Mesendoderm (in vitro differentiated cells): ENCODE measurements at regions not wholly inside any gene's neighbourhood (a gene's known extent, or its start where the extent isn't known, plus 50 kb on each side); places are given as distances from the start of the nearest gene placed in this dataset.

ENCODE experiments used
- DNase-seq: peaks from one replicate; pipeline ENCODE4 v3.0.0; 2013
- H2AK5ac ChIP-seq: 2 replicates; pipeline ENCODE4 v1.6.1; 2013; ENCODE audit warnings: low read length, inconsistent platforms
- H2BK120ac ChIP-seq: 2 replicates; pipeline ENCODE4 v1.6.1; 2013; ENCODE audit warnings: low read depth, mild to moderate bottlenecking, low read length, moderate library complexity, mixed read lengths
- H2BK15ac ChIP-seq: replicated peaks from 2 replicates; pipeline ENCODE4 v1.6.1; 2013; ENCODE audit warnings: low read depth, mild to moderate bottlenecking, moderate library complexity
- H2BK5ac ChIP-seq: 2 replicates; pipeline ENCODE4 v1.6.1; 2013; ENCODE audit warnings: low read length, inconsistent platforms
- H3K18ac ChIP-seq: 2 replicates; pipeline ENCODE4 v1.6.1; 2013; ENCODE audit warnings: mild to moderate bottlenecking, low read length, mixed read lengths
- H3K23ac ChIP-seq: one replicate; pipeline ENCODE4 v1.6.1; 2013; ENCODE audit warnings: low read length
- H3K27ac ChIP-seq: 2 replicates; pipeline ENCODE4 v1.5.1; 2013; ENCODE audit warnings: low read depth, mild to moderate bottlenecking, inconsistent platforms, low read length, moderate library complexity
- H3K27me3 ChIP-seq: 2 replicates; pipeline ENCODE4 v1.6.1; 2013; ENCODE audit warnings: low read length, control low read depth, mild to moderate bottlenecking, inconsistent platforms; ENCODE audit not compliant: insufficient read depth, poor library complexity
- H3K36me3 ChIP-seq: 2 replicates; pipeline ENCODE4 v1.6.1; 2013; ENCODE audit warnings: low read length, inconsistent platforms; ENCODE audit not compliant: control insufficient read depth, insufficient read depth
- H3K4ac ChIP-seq: one replicate; pipeline ENCODE4 v1.6.1; 2013; ENCODE audit warnings: low read depth, mild to moderate bottlenecking, low read length, moderate library complexity
- H3K4me1 ChIP-seq: 2 replicates; pipeline ENCODE4 v1.6.1; 2013; ENCODE audit warnings: low read depth, low read length, inconsistent platforms; ENCODE audit not compliant: control insufficient read depth
- H3K4me2 ChIP-seq: 2 replicates; pipeline ENCODE4 v1.6.1; 2013; ENCODE audit warnings: low read length
- H3K4me3 ChIP-seq: 2 replicates; pipeline ENCODE4 v1.5.1; 2013; ENCODE audit warnings: mild to moderate bottlenecking, low read length
- H3K56ac ChIP-seq: one replicate; pipeline ENCODE4 v1.6.1; 2013; ENCODE audit warnings: low read length
- H3K79me1 ChIP-seq: 2 replicates; pipeline ENCODE4 v1.6.1; 2013; ENCODE audit warnings: low read length, inconsistent platforms
- H3K79me2 ChIP-seq: 2 replicates; pipeline ENCODE4 v1.6.1; 2013; ENCODE audit warnings: mild to moderate bottlenecking, low read length; ENCODE audit not compliant: control insufficient read depth, insufficient read depth
- H3K9ac ChIP-seq: 2 replicates; pipeline ENCODE4 v1.6.1; 2013; ENCODE audit warnings: low read length, inconsistent platforms
- H4K5ac ChIP-seq: one replicate; pipeline ENCODE4 v1.6.1; 2013; ENCODE audit warnings: low read length
- H4K8ac ChIP-seq: one replicate; pipeline ENCODE4 v1.6.1; 2013; ENCODE audit warnings: low read depth, mild to moderate bottlenecking, control low read depth, low read length, moderate library complexity
- WGBS: extraction: QIAGEN DNeasy Blood & Tissue Kit; methylation state at CpG from one replicate; pipeline ENCODE4 v1.1.7; 2013; ENCODE audit warnings: low lambda C conversion rate, missing lambda C conversion rate; ENCODE audit not compliant: insufficient coverage; ENCODE audit errors: extremely low coverage; 5-methylcytosine and 5-hydroxymethylcytosine counted together

- DNase-seq: no peak
- Histone ChIP-seq H3K9ac (no peak overlapping the region), H3K23ac (no peak overlapping the region), H3K4me2 (no peak overlapping the region), H3K4me1 (no peaks in the 10 kb centered on the region), H3K56ac (no peak overlapping the region), H3K18ac (no peak overlapping the region), H3K79me2 (no peaks in the 10 kb centered on the region), H3K4ac (no peak overlapping the region), H4K8ac (no peak overlapping the region), H3K27ac (no peak overlapping the region), H2BK15ac (no peak overlapping the region), H2AK5ac (no peak overlapping the region), H4K5ac (no peak overlapping the region), H3K36me3 (no peaks in the 10 kb centered on the region), H3K27me3 (no peaks in the 10 kb centered on the region), H3K4me3 (no peak overlapping the region), H2BK5ac (no peak overlapping the region), H2BK120ac (no peak overlapping the region), H3K79me1 (no peaks in the 10 kb centered on the region)
- no CpG with 5 or more reads among the region's 3 CpGs for WGBS
These were observed 1063.2 kb downstream of the CDH11 start for GRCh38 chr16:64058685-64059084.

- Histone ChIP-seq H3K4me1 (no peaks in the 10 kb centered on the region), H3K79me2 (no peaks in the 10 kb centered on the region), H3K27me3 (no peaks in the 10 kb centered on the region), H2BK5ac (no peak overlapping the region), H2BK120ac (no peak overlapping the region), H4K5ac (no peak overlapping the region), H4K8ac (no peak overlapping the region), H3K56ac (no peak overlapping the region), H3K18ac (no peak overlapping the region), H2AK5ac (no peak overlapping the region), H3K23ac (no peak overlapping the region), H3K4me3 (no peak overlapping the region), H3K27ac (no peak overlapping the region), H2BK15ac (no peak overlapping the region), H3K36me3 (no peaks in the 10 kb centered on the region), H3K4ac (no peak overlapping the region), H3K4me2 (no peak overlapping the region), H3K79me1 (no peaks in the 10 kb centered on the region), H3K9ac (no peak overlapping the region)
- peak; percentile 47 for DNase-seq
These were observed 1070.0 kb downstream of the CDH11 start for GRCh38 chr16:64051824-64052223.

GRCh38 chr16:64047878-64048277 is 1074.0 kb downstream of the CDH11 start:
- no peak overlapping the region for H2BK15ac ChIP-seq
- no peak overlapping the region for H3K56ac ChIP-seq
- H2BK120ac ChIP-seq: no peak overlapping the region
- no peaks in the 10 kb centered on the region for H3K4me1 ChIP-seq
- H3K79me2 ChIP-seq: no peaks in the 10 kb centered on the region
- H4K5ac ChIP-seq: no peak overlapping the region
- no peaks in the 10 kb centered on the region for H3K36me3 ChIP-seq
- no peak overlapping the region for H3K23ac ChIP-seq
- DNase-seq: peak; percentile 16
- H3K27ac ChIP-seq: no peak overlapping the region
- no peaks in the 10 kb centered on the region for H3K79me1 ChIP-seq
- H3K27me3 ChIP-seq: no peaks in the 10 kb centered on the region
- no peak overlapping the region for H4K8ac ChIP-seq
- H3K9ac ChIP-seq: no peak overlapping the region
- no peak overlapping the region for H3K4me3 ChIP-seq
- H3K4me2 ChIP-seq: no peak overlapping the region
- no peak overlapping the region for H2AK5ac ChIP-seq
- no CpG with 5 or more reads among the region's 1 CpG for WGBS
- no peak overlapping the region for H2BK5ac ChIP-seq
- H3K18ac ChIP-seq: no peak overlapping the region
- H3K4ac ChIP-seq: no peak overlapping the region

GRCh38 chr16:64047207-64047606 is 1074.7 kb downstream of the CDH11 start:
- WGBS: no CpG with 5 or more reads among the region's 1 CpG
- Histone ChIP-seq H2BK15ac (no peak overlapping the region), H3K79me1 (no peaks in the 10 kb centered on the region), H2BK120ac (no peak overlapping the region), H3K56ac (no peak overlapping the region), H3K4me3 (no peak overlapping the region), H3K27me3 (no peaks in the 10 kb centered on the region), H2AK5ac (no peak overlapping the region), H4K5ac (no peak overlapping the region), H3K4me1 (no peaks in the 10 kb centered on the region), H3K4me2 (no peak overlapping the region), H3K9ac (no peak overlapping the region), H2BK5ac (no peak overlapping the region), H3K27ac (no peak overlapping the region), H3K18ac (no peak overlapping the region), H3K79me2 (no peaks in the 10 kb centered on the region), H3K36me3 (no peaks in the 10 kb centered on the region), H4K8ac (no peak overlapping the region), H3K4ac (no peak overlapping the region), H3K23ac (no peak overlapping the region)
- DNase-seq: no peak

GRCh38 chr16:64035337-64035736 is 1086.5 kb downstream of the CDH11 start:
- H4K8ac ChIP-seq: no peak overlapping the region
- H2BK5ac ChIP-seq: no peak overlapping the region
- H2AK5ac ChIP-seq: no peak overlapping the region
- no peak overlapping the region for H3K9ac ChIP-seq
- no peak overlapping the region for H3K56ac ChIP-seq
- H3K27me3 ChIP-seq: no peaks in the 10 kb centered on the region
- no peaks in the 10 kb centered on the region for H3K36me3 ChIP-seq
- H2BK15ac ChIP-seq: no peak overlapping the region
- H3K4me1 ChIP-seq: no peaks in the 10 kb centered on the region
- H2BK120ac ChIP-seq: no peak overlapping the region
- WGBS: no CpG with 5 or more reads among the region's 2 CpGs
- no peak overlapping the region for H4K5ac ChIP-seq
- H3K79me2 ChIP-seq: no peaks in the 10 kb centered on the region
- H3K79me1 ChIP-seq: no peaks in the 10 kb centered on the region
- DNase-seq: no peak
- no peak overlapping the region for H3K4me3 ChIP-seq
- H3K4me2 ChIP-seq: no peak overlapping the region
- H3K27ac ChIP-seq: no peak overlapping the region
- H3K23ac ChIP-seq: no peak overlapping the region
- no peak overlapping the region for H3K18ac ChIP-seq
- no peak overlapping the region for H3K4ac ChIP-seq

GRCh38 chr16:64019339-64019738 is 1102.5 kb downstream of the CDH11 start:
- Histone ChIP-seq H3K4me3 (no peak overlapping the region), H3K4me2 (no peak overlapping the region), H2BK15ac (no peak overlapping the region), H3K79me2 (no peaks in the 10 kb centered on the region), H3K79me1 (no peaks in the 10 kb centered on the region), H3K4ac (no peak overlapping the region), H4K8ac (no peak overlapping the region), H3K27me3 (no peaks in the 10 kb centered on the region), H3K36me3 (no peaks in the 10 kb centered on the region), H2AK5ac (no peak overlapping the region), H2BK5ac (no peak overlapping the region), H3K27ac (no peak overlapping the region), H3K56ac (no peak overlapping the region), H4K5ac (no peak overlapping the region), H3K18ac (no peak overlapping the region), H3K4me1 (no peaks in the 10 kb centered on the region), H2BK120ac (no peak overlapping the region), H3K23ac (no peak overlapping the region), H3K9ac (no peak overlapping the region)
- no CpG with 5 or more reads among the region's 3 CpGs for WGBS
- peak; percentile 25 for DNase-seq
